Stimulated activated CD4-positive, alpha-beta T cell treated with anti-CD3 and anti-CD28 coated beads, Interleukin-15, amount 100 ng/mL, for 48 hours (primary cell): ENCODE measurements at regions not wholly inside any gene's neighbourhood (a gene's known extent, or its start where the extent isn't known, plus 50 kb on each side); places are given as distances from the start of the nearest gene placed in this dataset.

Experiments
- DNase-seq, 2 donors: peaks; one replicate each; pipeline ENCODE4 v3.0.0-alpha.2; 2020; ENCODE audit warnings: low read depth in 2 of 2

DNA sequence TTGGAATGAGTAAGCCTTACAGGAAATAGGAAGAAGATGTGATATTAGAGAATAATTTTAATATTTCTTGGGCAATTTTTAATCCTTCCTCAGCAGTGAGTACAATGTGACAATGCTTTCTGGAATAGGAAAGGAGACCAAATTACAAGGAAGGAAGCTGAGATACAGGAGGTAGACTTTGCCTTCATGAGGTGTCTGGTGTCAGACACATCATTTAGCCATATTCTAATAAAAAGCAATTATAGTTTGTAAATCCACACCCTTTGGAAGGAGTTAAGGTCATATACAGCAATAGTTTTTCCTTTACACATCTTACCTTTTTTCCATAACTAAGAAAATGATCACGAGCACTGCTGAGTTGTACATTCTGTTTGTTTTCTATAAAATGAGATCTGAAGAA, 390.4 kb downstream of the SH3GL2 start:
- no peak for DNase-seq

DNA sequence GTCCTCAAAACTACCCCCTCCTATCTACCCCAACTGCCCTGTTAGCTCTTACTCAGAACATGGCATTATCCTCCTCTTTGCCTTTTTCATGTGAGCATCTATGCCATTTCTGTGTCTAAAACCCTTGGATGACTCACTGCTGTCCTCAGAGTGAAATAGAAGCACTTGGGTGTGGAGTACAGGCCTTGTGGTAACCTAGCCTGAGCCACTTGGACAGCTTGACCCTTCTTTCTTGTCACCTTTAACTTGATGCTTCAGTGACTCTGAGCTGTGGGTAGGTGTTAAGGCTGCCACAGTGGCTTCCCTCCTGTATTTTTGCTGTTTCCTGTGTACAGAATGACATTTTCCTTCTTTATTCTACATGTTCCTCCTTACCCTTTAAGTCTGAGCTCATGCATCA, 391.4 kb downstream of the SH3GL2 start:
- no peak for DNase-seq

DNA sequence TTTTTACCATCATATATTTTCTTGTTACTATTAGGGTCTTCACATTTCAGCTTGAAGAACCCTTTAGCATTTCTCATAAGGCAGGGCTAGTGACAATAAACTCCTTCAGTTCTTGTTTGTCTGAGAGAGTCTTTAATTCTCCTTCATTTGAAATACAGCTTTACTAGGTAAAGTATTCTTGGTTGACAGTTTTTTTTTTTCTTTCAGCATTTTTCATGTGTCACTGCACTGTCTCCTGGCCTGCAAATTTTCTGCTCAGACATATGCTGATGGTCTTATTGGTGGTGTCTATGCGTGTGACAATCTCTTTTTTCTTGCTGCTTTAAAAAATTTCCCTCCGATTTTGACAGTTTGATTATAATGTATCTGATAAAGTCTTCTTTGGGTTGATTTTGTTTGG, 399.9 kb downstream of the SH3GL2 start:
- DNase-seq = no peak

DNA sequence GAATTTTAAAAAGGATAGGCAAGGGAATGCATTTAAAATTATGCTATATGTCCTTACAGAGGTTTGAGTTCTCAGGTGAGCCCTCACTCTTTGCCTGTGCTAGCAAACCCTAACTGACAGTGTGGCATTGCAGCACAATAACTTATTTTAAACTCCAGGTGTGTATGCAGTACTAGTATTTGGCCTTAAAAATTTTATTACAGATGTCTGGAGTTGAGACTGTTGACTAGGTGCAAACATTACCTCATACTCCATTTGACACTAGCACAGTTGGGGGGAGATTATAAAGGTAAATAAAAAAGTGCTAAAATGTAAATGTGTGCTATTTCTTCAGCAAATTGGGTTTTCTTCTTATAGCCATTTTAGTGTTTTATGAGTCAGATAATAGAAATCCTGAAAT, 407.7 kb downstream of the SH3GL2 start:
- no peak for DNase-seq

DNA sequence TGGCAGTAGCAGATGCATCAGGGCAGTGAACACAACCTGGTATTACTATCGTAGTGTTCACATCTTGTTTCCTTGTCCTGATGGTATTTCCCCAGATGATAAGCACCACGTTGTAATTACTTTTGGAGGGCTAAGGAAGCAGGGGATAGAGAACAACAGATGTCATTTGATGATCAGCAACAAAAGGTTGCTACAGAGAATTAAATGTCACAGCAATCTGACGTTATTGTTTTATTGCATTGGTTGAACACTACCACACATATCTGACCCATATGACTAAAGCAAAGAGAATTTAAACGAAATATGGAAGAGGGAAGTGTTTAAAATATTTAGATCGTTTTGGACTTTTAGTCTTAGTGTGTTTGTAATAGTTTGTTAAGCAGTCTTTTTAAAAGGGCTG, 408.3 kb downstream of the SH3GL2 start:
- DNase-seq = no peak

DNA sequence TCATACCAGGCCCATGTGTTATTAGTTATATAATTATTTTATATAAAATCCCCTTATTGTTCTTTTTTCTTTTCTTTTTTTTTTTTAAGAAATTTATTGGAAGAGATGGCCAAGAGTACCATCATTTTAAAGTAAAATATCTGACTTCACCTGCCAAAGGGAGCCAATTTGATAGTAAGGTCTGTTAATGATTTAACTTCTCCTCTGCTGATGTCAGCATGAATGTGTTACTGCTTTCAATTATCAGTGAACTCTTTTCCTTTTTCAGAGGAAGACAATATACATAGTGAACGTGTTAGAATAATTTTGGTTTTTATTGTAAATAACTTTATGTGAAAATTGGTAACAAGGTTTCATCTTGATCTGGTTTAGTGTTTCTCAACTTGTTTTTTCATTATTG, 409.6 kb downstream of the SH3GL2 start:
- DNase-seq = no peak

DNA sequence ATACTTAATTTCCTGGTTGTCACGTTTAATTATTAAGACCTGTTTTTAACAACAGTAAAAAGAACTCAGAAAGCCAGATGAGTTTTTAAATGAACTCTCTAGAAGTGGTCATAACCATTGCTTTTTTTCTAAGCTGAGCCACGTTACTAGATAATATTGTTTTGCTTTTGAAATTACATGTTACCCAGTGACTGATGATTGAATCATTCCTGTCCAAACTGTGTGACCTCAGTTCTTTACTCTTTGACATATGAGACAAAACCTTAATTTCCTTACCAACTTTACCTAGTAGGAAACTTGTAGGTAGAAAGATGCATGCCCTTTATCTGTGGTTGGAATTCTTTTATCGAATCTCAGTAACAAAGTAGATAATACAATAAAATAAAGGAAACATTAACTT, 411.7 kb downstream of the SH3GL2 start:
- DNase-seq = no peak

DNA sequence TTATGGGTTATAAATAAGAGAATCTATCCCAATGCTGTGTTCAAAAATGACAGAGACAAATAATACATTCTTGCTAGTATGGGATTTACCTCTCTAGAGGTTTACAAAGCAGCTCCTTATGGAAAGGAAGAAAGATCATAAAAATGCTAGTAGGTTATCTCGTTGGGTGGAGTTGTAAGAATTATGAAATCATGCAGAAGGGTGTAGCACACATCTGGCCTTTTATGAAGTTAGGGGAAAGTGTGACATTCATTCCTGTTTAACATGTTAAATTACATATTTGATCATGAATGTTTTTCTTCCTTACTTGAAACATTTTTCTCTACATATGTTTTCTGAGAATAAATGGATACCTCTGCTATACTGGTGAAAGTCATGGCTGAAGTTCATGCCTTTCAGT, 414.2 kb downstream of the SH3GL2 start:
- no peak for DNase-seq

DNA sequence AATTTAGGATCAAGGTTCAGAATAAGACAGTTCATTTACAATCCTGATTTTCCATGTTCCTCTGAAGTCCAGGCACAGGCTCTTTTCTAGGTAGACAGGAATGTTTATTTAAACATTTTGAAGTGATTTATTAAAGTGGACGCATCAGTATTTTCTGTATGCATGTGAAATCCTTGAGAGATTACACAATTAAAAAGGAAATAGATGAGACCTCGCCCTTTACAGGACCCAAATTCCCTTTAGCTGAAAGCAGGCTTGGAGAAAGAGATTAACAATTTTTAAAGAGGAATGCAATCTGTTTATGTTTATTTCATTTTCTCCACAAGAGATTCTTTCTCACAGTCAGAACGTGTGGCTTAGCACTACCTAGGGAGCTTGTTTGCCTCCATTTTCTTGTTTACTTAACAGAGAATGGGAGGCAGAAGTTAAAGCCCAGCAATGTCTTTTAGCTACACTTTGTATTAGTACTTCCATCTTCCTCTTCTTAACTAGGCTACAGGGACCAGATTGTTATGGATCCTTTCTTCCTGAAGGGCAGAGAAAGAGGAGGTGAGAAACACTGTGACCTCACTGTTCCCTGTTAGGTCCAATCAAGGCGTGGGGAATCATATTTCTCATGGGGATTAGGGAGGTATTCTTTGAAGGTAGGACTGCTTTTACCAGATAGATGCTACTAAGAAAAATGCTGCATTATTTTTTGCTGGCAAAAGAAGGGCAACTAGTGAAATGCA, 416.0 kb downstream of the SH3GL2 start:
- DNase-seq = no peak

DNA sequence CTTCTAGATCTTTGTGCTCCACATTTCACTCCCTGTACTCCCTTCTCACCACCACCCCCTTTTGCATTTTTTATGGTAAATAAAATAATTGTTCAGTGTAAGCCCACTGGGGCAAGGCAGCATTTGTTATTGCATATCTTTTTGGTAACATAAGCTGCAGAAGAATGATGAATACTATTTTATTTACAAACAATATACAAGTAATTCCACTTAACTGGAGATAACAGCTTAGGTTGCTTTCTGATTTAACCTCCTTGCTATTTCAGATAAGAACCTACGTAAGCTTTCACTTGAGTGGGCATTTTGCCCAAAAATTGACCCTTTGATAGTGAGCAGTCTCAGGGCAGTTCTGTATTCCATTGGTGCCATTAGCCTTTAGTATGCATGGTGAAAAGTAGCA, 417.9 kb downstream of the SH3GL2 start:
- no peak for DNase-seq

DNA sequence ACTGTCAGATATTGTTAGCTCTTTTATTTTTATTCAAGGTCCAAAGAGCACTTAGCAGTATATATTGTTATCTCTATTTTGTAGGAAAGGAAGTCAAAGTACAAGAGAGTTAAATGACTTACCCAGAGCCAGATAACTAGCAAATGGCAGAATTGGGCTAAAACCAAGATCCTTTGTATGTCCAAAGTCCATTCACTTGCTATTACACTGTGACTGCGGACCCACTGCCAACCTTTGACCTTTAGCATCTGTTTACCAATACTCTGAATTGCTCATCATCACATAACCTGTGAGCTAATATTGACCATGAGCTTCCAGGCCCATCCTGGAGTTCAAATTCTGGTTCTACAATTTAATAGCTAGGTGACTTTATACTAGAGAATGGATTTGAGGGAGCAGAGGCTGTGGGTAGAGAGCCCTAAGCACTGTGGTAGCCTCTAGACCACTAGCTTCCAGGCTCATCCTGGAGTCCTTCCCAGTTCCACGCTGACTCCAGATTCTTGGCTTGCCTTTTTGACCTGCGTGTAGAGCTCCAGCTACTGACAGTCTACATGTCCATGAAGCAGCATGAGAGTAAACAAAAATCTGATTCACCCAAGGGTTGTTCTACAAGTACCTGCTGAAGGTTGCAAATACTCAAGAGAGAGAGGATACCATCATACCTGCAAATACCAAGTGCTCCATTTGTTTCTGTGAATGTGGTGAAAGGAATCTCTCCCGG, 424.0 kb downstream of the SH3GL2 start:
- no peak for DNase-seq

DNA sequence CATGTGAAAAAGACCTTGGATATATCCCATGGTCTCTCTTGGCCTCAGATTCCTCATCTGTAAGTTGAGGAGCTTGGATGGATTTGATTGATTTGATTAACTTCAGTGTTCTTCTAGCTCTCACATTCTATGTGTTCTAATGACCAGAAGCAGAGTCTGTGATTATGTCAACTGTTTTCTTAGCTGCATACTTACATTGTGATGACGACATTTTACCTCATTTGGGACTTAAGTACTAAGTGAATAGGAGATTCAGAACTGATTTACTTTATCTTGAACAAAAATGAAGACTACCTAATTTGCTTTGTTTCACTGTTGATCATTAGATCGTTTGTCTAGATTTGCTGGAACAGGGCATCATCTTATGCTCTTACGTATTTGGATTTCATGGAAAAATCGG, 427.7 kb downstream of the SH3GL2 start:
- no peak for DNase-seq

DNA sequence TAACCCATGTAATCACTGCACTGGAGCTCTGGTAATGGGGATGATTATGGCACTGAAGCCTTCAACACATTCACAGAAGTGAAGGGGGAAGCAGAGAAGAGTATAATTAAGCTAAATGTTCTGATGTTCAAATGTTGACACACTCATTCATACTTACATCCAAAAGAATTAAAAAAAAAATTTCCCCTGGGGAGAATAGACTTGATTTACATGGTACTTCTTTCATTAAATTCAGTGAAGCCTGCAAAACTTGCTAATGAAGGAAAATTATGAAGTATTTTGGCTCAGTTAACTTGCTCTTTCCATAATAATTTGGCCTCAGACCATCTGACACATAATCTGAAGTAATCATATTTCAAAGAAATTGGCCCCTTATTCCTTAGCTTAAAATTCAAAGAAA, 428.8 kb downstream of the SH3GL2 start:
- DNase-seq = no peak

DNA sequence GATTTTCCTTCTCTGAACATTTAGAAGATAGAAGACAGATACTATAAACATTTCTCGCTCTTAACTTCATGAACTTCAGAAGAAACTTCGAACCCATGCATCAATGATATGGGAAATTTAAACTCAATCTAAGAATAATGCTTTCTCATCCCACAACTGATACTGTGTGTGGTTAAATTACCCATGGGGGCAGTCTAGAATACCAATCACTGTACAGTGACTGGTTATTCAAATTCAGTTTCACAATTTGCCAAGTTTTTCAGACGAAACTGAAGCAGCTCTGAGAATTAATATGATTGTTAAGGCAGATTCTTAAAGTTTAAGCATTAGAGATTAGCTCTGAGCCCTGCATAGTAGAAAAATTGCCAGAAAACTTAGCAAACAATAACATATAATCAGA, 431.0 kb downstream of the SH3GL2 start:
- no peak for DNase-seq

DNA sequence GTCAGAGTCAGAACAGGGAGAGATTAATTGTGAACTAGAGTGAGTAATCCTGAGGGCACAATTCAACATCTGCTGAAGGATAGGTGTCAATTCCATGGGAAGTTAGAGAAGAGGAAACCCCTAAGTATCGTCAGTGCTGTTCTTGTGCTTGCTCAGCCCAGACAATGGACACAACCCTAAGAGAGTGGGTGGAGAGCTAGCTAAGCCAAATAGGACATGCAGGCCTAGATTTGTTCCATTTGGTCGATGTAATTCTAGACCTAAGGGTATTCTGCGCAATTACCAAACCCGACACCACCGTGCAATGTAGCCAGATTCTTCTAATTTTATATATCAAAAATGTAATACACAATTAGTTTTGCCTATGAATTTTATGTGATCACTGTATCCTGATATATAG, 431.6 kb downstream of the SH3GL2 start:
- DNase-seq = no peak

DNA sequence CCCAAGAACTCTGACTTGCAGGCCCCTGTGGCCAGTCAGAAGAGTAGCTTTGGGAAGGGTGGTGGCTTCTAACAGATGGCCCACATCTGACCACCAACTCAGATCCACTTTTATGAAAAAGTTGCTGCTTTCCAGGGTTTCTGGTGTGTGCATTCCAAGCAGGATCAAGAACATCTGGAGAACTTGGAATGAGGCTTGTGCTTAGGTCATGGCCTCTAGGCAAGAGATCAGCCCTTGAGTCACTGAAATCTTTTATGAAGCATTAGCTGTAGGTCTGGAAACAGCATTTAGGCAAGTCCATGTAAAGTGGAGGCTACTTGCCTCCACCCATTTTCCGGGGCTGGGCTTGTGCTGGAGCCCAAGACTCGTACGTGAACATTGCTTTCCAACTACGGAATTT, 433.3 kb downstream of the SH3GL2 start:
- no peak for DNase-seq

DNA sequence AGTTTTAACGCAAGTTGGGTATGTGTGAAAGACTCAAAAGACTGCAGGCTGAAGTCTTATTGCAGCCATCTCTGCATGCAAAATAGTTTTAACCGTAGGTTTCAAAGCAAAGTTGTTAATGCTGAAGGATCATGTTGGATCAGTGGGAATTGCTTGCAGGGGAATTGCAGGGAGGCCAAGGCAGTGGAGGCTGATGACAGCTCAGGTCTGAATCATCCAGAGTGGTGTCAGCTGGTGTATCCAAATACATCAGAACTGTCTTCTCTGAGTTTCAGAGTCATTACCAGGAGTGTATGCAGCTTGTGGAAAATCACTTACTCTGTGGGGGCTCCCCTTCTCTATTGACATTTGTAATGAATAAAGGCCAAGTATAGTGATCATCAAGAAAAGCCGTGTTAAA, 435.7 kb downstream of the SH3GL2 start:
- DNase-seq = no peak

DNA sequence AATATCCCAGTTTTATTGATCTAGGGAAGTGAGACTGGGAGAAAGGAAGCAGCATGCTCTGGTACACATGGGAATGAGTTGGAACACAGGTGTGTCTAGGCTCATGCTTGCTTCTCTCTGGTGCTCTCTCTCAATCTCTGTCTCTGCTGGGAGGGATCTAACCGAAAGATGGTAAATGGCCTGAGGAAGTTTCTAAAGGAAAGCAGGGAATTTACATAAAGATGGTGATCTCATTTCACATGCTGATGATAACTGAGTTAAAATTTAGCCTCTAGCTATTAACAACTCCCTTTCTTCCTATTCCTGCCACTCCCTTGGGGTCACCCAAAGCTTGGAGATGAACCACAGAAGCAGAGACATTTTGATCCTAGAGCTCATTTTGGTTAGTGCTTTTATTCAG, 436.2 kb downstream of the SH3GL2 start:
- DNase-seq = no peak

DNA sequence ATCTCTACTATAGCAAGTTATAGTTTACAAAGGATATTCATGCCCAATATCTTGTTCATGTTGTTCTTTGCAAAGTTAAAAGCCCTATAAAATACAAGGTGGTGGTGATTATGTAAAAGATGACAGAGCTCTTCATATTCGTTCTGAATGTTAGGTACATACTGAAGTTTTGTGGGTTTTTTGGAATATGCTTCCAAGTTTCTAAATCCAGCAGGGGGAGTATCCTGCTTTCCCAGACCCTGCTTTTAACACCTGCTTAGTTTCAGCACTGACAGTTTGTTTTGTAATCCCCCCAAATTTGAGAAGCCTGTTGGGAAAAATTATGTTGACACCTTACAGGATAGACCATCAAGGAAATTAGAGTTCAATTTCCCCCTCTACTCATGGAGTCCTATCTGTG, 438.3 kb downstream of the SH3GL2 start:
- no peak for DNase-seq

DNA sequence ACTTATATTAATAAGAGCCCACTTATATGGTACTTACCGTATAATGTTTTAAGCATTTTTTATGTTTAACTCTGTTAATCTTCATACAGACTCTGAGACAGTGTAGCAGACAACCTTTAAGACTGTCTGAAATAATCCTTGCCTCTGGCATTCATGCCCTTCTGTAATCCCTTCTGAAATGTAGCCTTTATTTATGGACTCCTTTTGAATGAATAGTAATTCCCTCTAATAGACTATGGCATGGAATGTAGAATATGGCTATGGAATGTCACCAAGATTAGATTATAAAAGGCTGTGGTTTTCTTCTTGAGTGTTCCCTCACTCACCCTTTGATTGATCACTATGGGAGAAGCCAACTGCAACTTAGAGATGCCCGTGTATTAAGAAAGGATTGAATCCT, 439.4 kb downstream of the SH3GL2 start:
- DNase-seq = no peak

DNA sequence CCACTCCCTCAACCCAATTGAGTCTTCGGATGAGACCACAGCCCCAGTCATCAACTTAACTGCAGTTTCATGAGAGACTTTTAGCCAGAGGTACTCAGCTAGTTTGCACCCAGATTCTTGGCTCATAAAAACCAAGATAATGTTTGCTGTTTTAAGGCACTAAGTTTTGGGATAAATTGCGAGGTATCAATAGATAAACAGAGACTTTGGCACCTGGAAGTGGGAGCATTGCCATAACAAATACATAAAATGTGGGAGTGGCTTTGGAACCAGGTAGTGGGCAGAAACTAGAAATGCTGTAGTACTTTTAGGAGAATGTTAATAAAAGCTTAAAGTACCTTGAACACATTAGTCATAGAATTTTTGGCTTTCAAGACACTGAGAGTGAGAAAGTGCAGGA, 439.8 kb downstream of the SH3GL2 start:
- DNase-seq = no peak

DNA sequence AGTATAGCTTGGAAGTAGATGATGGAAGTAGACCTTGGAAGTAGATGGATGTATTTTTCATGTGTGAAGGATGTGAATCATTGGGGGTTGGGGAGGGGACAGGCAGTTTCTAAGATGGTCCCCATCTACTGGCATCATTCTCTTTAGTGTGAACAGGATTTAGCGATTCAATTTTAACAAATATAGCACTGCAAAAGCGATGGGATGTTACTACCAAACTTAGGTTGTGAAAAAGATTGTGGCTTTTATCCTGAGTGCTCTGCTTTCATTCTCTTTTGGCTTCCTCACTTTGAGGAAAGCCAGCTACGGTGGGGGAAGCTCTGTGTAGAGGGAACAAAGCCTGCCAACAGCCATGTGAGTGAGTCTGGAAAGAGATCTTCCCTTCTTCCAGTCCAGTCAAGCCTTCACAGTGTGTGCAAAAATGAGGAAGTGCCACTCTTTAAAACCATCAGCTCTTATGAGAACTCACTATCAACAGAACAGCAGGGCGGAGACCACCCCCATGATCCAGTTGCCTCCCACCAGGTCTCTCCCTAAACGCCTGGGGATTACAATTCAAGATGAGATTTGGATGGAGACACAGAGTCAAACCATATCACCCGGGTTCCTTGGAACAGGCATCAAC, 441.4 kb downstream of the SH3GL2 start:
- no peak for DNase-seq

DNA sequence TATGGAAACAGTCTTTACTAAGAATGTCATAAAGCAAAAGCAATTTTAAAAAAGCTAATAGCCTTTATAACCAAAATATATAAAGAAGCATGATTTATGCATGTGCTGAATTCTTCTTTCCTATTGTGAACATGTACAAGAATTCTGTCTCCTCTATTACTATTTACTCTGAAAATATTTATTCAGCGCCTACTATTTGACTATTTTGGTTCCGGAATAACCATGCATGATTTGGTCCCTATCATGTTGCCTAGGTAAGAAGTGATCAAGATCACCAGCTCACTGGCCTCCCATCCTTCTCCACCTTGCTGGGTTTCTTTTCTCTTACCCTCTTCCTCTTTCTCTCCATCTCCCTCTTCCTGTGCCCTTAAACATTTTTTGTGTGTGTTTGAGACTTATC, 443.8 kb downstream of the SH3GL2 start:
- no peak for DNase-seq
